Dendritic cell treated with granulocyte-macrophage colony-stimulating factor and Interleukin-4, amounts not matched to agents 40 ng/mL and 50 ng/mL, for 4 days (primary cell): ENCODE measurements at regions not wholly inside any gene's neighbourhood (a gene's known extent, or its start where the extent isn't known, plus 50 kb on each side); places are given as distances from the start of the nearest gene placed in this dataset.
"Not testable (repeated sequence)": the region's sequence is repeated elsewhere in the genome, so short reads cannot be mapped to it uniquely, and the experiment has no call there.

Experiments used
- H3K27ac Mint-ChIP-seq: one replicate; pipeline ENCODE4 v1.8.0; 2022; ENCODE audit warnings: mild to moderate bottlenecking, mixed read lengths
- H3K27me3 Mint-ChIP-seq: one replicate; pipeline ENCODE4 v1.8.0; 2022; ENCODE audit warnings: mild to moderate bottlenecking, mixed read lengths
- H3K36me3 Mint-ChIP-seq: one replicate; pipeline ENCODE4 v1.8.0; 2022; ENCODE audit warnings: low read depth, mixed read lengths
- H3K4me1 Mint-ChIP-seq: one replicate; pipeline ENCODE4 v1.8.0; 2022; ENCODE audit warnings: low read depth, mixed read lengths
- H3K4me3 Mint-ChIP-seq: one replicate; pipeline ENCODE4 v1.8.0; 2022; ENCODE audit warnings: mild to moderate bottlenecking, moderate library complexity, mixed read lengths
- H3K9me3 Mint-ChIP-seq: one replicate; pipeline ENCODE4 v1.8.0; 2022; ENCODE audit warnings: mixed read lengths
- intact Hi-C: fragments of 100-400 bp; cut with micrococcal nuclease; formaldehyde crosslinking; loops from one replicate; pipeline ENCODE4 v1.15.0; 2022

DNA sequence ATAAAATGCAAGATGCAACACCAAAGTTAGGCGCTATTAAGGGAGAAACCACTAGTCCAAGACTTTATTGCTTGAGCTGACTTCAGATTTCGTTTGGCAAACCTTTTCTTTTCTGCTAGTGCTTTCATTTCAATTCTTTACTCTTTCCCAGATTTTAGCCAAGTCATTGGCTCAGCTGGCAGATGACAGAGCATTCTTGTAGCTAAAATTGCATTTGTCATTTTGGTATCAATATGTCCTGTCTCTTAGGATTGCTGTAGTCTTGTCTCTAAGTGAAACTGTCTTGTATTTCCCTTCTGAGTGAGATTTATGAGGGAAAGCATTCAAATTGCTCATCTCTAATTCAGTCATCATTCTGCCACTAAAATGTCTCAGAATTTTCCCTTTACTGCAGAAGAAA is 335.1 kb downstream of the METTL4 start:
- no peaks in the 10 kb centered on the region for H3K4me1 Mint-ChIP-seq
- H3K27ac Mint-ChIP-seq = no peak overlapping the region
- H3K27me3 Mint-ChIP-seq = peaks cover 1% of the 10 kb centered on the region
- H3K9me3 Mint-ChIP-seq = no peaks in the 10 kb centered on the region
- H3K4me3 Mint-ChIP-seq = no peak overlapping the region
- no peaks in the 10 kb centered on the region for H3K36me3 Mint-ChIP-seq
- intact Hi-C loops = no loop called here

DNA sequence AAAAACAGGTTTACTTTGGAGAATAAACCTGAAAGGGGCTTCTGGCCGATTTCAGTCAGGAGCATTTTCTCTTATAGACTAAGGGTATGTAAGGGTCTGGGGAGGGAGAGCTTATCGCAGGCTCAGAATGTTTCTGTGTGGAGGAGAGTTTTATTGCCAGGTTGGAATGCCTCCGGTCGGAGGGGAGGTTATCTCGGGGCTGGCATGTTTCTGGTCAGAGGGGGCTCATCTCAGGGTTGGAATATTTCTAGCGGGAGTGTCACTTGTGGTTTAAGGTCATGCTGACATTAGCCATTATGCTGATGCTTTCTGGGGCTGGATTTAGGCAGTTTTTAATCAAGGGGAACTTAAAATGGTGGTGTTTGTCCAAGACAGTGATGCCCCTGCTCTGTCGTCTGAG is 333.6 kb downstream of the METTL4 start:
- Mint-ChIP-seq H3K27me3 (peaks cover 1% of the 10 kb centered on the region), H3K4me3 (no peak overlapping the region), H3K4me1 (no peaks in the 10 kb centered on the region), H3K36me3 (no peaks in the 10 kb centered on the region), H3K27ac (no peak overlapping the region), H3K9me3 (no peaks in the 10 kb centered on the region)
- intact Hi-C loops = no loop called here

DNA sequence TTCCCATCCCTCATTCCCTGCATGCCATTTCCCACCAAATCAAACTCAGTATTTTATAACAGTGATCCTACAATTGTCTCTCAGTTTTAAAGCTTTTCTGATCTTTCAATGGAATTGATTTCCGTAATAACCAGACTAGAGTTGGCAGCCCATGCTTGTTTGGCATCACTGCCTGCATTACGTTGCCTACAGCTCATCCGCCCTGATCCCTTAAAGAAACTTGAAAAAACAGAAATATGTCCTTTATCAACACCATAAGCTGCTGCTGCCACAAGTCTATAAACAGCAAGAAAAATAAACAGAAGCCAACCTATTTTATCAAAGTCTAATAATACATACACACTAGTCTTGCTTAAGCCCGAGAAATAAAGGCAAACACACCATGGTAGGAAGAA is 331.0 kb downstream of the METTL4 start:
- Mint-ChIP-seq H3K36me3 (no peaks in the 10 kb centered on the region), H3K27me3 (peaks cover 1% of the 10 kb centered on the region), H3K4me1 (no peaks in the 10 kb centered on the region), H3K9me3 (no peaks in the 10 kb centered on the region), H3K27ac (no peak overlapping the region), H3K4me3 (no peak overlapping the region)
- intact Hi-C loops = no loop called here

GRCh38 chr18:2244641-2245040 is 326.7 kb downstream of the METTL4 start:
- Mint-ChIP-seq H3K4me3 (no peak overlapping the region), H3K27ac (no peak overlapping the region), H3K36me3 (no peaks in the 10 kb centered on the region), H3K9me3 (peaks cover 9% of the 10 kb centered on the region), H3K4me1 (no peaks in the 10 kb centered on the region), H3K27me3 (no peaks in the 10 kb centered on the region)
- intact Hi-C loops = no loop called here

GRCh38 chr18:2247101-2247500 is 324.2 kb downstream of the METTL4 start:
- H3K9me3 Mint-ChIP-seq, intact Hi-C loops, H3K4me3 Mint-ChIP-seq, H3K36me3 Mint-ChIP-seq, H3K4me1 Mint-ChIP-seq, H3K27ac Mint-ChIP-seq, H3K27me3 Mint-ChIP-seq: not testable (repeated sequence)

DNA sequence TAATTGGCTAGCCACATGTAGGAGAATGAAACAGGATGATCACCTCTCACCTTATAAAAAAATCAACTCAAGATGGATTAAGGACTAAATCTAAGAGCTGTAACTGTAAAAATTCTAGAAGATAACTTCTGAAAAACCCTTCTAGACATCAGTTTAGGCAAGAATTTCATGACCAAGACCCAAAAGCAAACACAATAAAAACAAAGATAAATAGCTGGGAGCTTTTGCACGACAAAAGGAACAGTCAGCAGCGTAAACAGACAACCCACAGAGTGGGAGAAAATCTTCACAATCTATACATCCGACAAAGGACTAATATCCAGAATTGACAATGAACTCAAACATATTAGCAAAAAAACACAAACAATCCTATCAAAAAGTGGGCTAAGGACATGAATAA is 316.3 kb downstream of the METTL4 start:
- intact Hi-C loops = no loop called here
- no peak overlapping the region for H3K27ac Mint-ChIP-seq

DNA sequence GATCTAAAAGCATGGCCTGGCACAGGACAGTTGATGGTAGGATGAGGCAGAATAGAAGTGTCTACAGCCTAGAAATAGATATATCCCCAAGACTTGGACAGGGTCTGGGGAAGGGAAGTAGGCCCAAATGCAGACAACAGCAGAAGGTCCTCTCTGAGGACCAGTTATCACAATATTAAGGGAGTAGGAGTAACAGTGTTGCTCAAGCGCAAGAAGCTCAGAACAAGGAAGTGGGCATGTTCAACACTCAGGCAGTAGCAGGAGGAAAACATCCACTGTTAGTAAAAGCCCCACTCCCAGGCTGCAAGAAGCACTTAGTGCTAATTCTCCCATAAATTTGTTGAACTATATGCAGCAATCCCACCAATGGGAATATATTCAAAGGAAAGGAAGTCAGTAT is 314.7 kb downstream of the METTL4 start:
- no peaks in the 10 kb centered on the region for H3K27me3 Mint-ChIP-seq
- H3K9me3 Mint-ChIP-seq = no peaks in the 10 kb centered on the region
- intact Hi-C loops = no loop called here
- H3K4me3 Mint-ChIP-seq = no peak overlapping the region
- no peaks in the 10 kb centered on the region for H3K36me3 Mint-ChIP-seq
- no peaks in the 10 kb centered on the region for H3K4me1 Mint-ChIP-seq
- H3K27ac Mint-ChIP-seq = no peak overlapping the region

More for the DNA sequence above, 316.3 kb downstream of the METTL4 start:
- Mint-ChIP-seq H3K27me3 (no peaks in the 10 kb centered on the region), H3K4me3 (no peak overlapping the region), H3K4me1 (no peaks in the 10 kb centered on the region), H3K9me3 (no peaks in the 10 kb centered on the region), H3K36me3 (no peaks in the 10 kb centered on the region)

DNA sequence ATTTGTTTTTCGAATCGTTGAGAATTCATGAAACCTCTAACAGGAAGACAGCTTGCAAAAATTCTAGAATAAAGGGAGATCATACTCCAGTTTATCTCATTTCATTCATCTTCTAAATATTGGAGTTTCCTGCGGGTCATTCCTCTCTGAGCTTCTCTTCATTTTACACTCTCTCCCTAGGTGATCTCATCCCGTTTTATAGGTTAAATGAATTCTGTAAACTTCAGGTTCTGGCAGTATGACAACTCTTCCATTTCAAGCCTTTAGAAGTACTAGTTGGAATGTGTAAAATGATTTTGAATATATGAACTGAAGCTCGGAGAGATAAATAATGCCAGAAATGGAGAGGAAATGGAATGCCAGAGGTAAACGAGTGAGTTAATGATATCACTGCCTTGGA is 312.4 kb downstream of the METTL4 start:
- no peaks in the 10 kb centered on the region for H3K27me3 Mint-ChIP-seq
- H3K4me1 Mint-ChIP-seq = no peaks in the 10 kb centered on the region
- intact Hi-C loops = no loop called here
- no peak overlapping the region for H3K27ac Mint-ChIP-seq
- H3K36me3 Mint-ChIP-seq = no peaks in the 10 kb centered on the region
- no peaks in the 10 kb centered on the region for H3K9me3 Mint-ChIP-seq
- no peak overlapping the region for H3K4me3 Mint-ChIP-seq

DNA sequence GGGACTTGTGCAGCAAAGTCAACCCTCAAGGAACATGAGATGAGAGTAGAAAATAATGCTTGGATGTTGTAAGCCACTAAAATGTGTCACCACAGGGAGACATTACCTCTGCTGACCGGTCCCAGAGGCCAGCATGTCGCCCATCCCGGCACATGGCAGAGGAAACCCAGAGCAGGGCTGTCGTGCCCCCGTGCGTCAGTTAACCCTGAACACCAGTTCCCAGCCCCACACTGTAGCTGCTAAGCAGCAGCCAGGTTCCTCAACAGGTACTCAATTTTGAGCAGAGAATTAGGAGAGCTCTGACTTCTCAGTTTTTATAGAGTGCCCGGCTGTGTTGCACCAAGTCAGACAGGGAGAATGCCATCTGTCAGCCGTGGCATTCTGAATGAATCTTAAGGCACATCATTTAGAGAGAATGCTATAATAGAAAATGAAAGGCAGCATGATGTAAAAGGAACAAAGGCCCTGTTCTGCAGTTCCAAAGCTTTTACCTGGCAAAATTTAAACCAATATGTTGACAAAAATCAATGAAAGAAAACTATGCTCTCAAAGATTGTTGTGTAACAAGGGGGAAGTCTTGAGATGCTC is 307.9 kb downstream of the METTL4 start:
- intact Hi-C loops = no loop called here
- Mint-ChIP-seq H3K27ac (no peak overlapping the region), H3K4me1 (no peaks in the 10 kb centered on the region)

DNA sequence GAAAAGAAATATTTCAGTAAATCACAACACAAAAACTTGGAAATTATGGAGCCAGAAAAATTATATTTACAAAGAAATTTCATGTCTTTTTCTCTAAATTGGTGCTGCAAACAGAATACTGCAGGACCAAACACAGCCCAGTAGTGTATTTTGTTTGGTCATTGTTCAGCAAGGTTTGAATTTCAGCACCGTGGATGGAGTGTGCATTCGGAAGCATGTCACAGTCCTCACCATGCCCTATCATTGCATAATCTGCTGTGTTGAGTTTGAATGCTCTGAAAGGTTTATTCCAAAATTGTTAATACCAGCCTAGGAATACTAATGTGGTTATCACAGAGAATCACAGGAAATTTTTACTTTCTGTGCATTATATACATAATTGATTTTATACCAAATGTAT is 296.7 kb downstream of the METTL4 start:
- Mint-ChIP-seq H3K36me3 (no peaks in the 10 kb centered on the region), H3K4me1 (no peaks in the 10 kb centered on the region), H3K4me3 (no peak overlapping the region), H3K9me3 (no peaks in the 10 kb centered on the region), H3K27ac (no peak overlapping the region), H3K27me3 (no peaks in the 10 kb centered on the region)
- intact Hi-C loops = no loop called here

More for the DNA sequence above, 307.9 kb downstream of the METTL4 start:
- Mint-ChIP-seq H3K36me3 (no peaks in the 10 kb centered on the region), H3K27me3 (no peaks in the 10 kb centered on the region), H3K9me3 (no peaks in the 10 kb centered on the region), H3K4me3 (no peak overlapping the region)

- Mint-ChIP-seq H3K4me3 (no peak overlapping the region), H3K4me1 (no peaks in the 10 kb centered on the region), H3K36me3 (no peaks in the 10 kb centered on the region), H3K27ac (no peak overlapping the region), H3K27me3 (no peaks in the 10 kb centered on the region), H3K9me3 (no peaks in the 10 kb centered on the region)
- intact Hi-C loops = no loop called here
These were observed 290.2 kb downstream of the METTL4 start for GRCh38 chr18:2281086-2281485.

DNA sequence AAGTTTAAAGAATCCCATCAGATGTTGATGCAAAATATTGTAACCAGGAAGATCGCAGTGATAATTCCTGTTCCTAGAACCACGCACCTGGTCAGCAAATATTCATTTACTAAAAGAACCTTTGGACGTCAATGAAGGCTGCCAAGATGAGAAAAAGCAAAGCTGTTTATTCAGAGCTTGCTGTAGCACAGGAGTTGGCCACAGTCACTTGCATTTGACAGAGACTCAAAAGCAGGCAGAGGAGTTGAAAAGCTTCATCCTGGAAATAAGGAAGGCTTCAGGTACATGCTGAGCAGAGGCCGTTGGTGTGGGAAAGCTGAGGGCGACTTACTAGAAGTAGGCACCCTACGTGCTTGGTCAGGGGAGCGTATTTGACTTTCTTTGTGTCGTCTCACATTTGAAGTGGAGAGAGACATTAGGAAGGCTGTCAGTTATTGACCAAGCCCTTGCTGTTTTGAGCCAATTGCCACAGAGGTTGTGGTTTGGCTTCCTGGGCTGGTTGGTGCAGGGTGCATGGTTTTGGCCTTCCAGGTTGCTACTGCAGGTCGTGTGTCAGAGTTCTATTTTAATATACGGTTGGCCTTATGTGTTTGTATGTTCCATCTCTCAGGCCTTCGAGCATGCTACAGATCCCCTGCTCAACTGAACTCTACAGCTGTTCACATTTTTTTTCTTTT is 289.6 kb downstream of the METTL4 start:
- no peaks in the 10 kb centered on the region for H3K9me3 Mint-ChIP-seq
- intact Hi-C loops = no loop called here
- no peaks in the 10 kb centered on the region for H3K36me3 Mint-ChIP-seq
- no peak overlapping the region for H3K27ac Mint-ChIP-seq
- no peaks in the 10 kb centered on the region for H3K27me3 Mint-ChIP-seq
- H3K4me1 Mint-ChIP-seq = no peaks in the 10 kb centered on the region
- no peak overlapping the region for H3K4me3 Mint-ChIP-seq

DNA sequence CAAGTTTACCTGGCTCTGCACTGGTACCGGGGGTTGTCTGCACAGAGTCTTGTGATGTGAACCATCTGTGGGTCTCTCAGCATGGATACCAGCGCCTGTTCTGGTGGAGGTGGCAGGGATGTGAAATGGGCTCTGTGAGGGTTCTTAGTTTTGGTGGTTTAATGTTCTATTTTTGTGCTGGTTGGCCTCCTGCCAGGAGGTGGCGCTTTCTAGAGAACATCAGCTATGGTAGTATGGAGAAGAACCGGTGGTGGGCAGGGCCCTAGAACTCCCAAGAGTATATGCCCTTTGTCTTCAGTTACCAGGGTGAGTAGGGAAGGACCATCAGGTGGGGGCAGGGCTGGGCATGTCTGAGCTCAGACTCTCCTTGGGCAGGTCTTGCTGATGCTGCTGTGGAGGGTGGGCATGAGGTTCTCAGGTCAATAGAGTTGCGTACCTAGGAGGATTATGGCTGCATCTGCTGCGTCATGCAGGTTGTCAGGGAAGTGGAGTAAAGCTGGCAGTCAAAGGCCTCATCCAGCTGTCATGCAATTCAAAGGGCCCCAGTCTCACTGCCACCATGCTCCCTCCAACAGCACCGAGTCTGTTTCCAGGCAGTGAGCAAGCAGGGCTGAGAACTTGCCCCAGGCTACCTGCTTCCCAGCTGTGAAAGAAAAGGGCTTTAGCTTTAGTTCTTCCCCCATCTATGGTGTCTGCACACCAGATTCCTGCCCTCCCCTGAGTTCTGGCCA is 278.0 kb downstream of the METTL4 start:
- Mint-ChIP-seq H3K4me1 (no peaks in the 10 kb centered on the region), H3K27me3 (no peaks in the 10 kb centered on the region), H3K27ac (no peak overlapping the region), H3K4me3 (no peak overlapping the region), H3K36me3 (no peaks in the 10 kb centered on the region), H3K9me3 (no peaks in the 10 kb centered on the region)
- intact Hi-C loops = no loop called here

- H3K36me3 Mint-ChIP-seq = no peaks in the 10 kb centered on the region
- peaks cover 8% of the 10 kb centered on the region for H3K27me3 Mint-ChIP-seq
- no peak overlapping the region for H3K27ac Mint-ChIP-seq
- intact Hi-C loops = no loop called here
- no peaks in the 10 kb centered on the region for H3K4me1 Mint-ChIP-seq
- no peaks in the 10 kb centered on the region for H3K9me3 Mint-ChIP-seq
- H3K4me3 Mint-ChIP-seq = no peak overlapping the region
These were observed 270.0 kb downstream of the METTL4 start for GRCh38 chr18:2301316-2301715.
